PC-3 (cell line): ENCODE measurements at regions not wholly inside any gene's neighbourhood (a gene's known extent, or its start where the extent isn't known, plus 50 kb on each side); places are given as distances from the start of the nearest gene placed in this dataset.

Source experiments
- EZH2 ChIP-seq: fragments of 300-600 bp; sonication (generic); IDR thresholded peaks from one replicate; pipeline ENCODE4 v1.6.1; 2017; ENCODE audit warnings: antibody characterized with exemption, mild to moderate bottlenecking, low read length; ENCODE audit not compliant: unreplicated experiment
- TF ChIP-seq, protein P1 (sequence below): fragments of 300-600 bp; sonication (generic); conservative IDR thresholded peaks from 2 replicates; pipeline ENCODE4 v1.5.1; 2017; ENCODE audit warnings: antibody characterized with exemption, low read depth, mild to moderate bottlenecking, low read length

DNA sequence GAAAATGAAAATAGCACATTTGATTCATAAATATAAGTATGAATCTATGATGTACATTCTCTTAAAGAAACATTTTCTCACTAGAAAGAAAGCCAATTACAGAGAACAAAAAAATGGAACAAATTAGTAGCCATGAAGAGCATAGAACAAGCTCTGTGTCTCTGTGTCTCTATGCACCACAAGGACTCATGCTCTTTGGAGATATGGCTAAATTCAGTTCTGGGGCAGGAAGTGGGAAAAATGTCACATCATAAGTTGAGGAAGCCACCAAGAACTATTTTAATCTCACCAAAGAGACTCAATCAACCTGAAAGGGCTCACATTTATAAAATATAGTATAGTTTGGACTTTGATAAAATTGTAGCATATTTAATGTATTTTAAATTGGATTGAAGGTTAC, 1259.8 kb upstream of the GJE1 start:
- TF ChIP-seq, protein P1, sequence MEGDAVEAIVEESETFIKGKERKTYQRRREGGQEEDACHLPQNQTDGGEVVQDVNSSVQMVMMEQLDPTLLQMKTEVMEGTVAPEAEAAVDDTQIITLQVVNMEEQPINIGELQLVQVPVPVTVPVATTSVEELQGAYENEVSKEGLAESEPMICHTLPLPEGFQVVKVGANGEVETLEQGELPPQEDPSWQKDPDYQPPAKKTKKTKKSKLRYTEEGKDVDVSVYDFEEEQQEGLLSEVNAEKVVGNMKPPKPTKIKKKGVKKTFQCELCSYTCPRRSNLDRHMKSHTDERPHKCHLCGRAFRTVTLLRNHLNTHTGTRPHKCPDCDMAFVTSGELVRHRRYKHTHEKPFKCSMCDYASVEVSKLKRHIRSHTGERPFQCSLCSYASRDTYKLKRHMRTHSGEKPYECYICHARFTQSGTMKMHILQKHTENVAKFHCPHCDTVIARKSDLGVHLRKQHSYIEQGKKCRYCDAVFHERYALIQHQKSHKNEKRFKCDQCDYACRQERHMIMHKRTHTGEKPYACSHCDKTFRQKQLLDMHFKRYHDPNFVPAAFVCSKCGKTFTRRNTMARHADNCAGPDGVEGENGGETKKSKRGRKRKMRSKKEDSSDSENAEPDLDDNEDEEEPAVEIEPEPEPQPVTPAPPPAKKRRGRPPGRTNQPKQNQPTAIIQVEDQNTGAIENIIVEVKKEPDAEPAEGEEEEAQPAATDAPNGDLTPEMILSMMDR = no peak
- no peak for TF ChIP-seq EZH2
